ENCODE measurements at regions not wholly inside any gene's neighbourhood (a gene's known extent, or its start where the extent isn't known, plus 50 kb on each side); places are given as distances from the start of the nearest gene placed in this dataset.

DNA sequence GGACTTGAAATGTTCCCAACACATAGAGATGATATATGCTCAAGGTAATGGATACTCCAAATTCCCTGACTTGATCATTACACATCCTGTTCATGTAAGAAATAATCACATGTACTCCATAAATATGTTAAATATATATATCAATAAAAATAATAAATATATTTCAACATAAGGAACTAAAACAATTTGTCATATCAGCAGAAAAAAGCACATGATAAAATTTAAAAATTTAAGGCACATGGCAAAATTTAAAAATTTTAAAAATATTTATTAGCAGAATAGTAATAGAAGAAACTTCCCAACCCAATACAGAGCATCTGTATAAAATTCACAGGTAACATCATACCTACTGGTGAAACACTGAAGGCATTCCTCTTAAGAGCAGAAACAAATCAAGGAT lies 109.6 kb upstream of the KYNU start:
- H3K4me3 ChIP-seq (ENCODE audit: low read depth, low read length) = no peak overlapping the region
- DNase-seq (ENCODE audit: low read depth) = no peak
- TF ChIP-seq, protein P1, sequence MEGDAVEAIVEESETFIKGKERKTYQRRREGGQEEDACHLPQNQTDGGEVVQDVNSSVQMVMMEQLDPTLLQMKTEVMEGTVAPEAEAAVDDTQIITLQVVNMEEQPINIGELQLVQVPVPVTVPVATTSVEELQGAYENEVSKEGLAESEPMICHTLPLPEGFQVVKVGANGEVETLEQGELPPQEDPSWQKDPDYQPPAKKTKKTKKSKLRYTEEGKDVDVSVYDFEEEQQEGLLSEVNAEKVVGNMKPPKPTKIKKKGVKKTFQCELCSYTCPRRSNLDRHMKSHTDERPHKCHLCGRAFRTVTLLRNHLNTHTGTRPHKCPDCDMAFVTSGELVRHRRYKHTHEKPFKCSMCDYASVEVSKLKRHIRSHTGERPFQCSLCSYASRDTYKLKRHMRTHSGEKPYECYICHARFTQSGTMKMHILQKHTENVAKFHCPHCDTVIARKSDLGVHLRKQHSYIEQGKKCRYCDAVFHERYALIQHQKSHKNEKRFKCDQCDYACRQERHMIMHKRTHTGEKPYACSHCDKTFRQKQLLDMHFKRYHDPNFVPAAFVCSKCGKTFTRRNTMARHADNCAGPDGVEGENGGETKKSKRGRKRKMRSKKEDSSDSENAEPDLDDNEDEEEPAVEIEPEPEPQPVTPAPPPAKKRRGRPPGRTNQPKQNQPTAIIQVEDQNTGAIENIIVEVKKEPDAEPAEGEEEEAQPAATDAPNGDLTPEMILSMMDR (IDR thresholded peaks at IDR 0.05; ENCODE audit: low read depth, low read length, missing control alignments) = no peak

DNA sequence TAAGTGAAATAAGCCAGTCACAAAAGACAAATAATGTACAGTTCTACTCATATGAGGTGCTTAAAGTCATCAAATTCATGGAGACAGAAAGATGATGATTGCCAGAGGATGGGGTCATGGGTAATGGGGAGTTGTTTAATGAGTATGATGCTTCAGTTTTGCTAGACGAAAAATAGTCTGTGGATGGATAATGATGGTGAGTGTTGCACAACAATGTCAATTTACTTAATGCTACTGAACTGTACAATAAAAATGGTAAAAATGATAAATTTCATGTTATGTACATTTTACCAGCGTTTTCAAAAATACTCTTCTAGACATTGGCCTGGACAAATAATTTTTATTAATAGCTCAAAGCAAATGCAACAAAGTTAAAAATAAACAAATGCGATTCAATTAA lies 118.5 kb upstream of the KYNU start:
- DNase-seq (ENCODE audit: low read depth) = no peak
- TF ChIP-seq, protein P1 (IDR thresholded peaks at IDR 0.05; ENCODE audit: low read depth, low read length, missing control alignments) = no peak
- no peak overlapping the region for H3K4me3 ChIP-seq (ENCODE audit: low read depth, low read length)

DNA sequence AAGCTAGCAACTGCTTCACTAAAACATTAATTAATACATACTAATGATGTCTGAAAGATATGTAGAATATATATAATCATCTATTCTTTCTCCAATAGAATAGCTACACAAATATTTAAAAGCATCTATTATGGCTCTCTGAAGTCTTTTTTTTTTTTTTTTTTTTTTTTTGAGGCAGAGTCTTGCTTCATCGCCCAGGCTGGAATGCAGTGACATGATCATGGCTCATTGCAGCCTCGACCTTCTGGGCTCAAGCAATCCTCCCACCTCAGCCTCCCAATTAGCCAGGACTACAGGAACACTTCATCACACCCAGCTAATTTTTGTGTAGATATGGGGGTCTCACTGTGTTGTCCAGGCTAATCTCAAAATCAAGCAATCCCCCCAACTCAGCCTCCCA lies 120.4 kb upstream of the KYNU start:
- TF ChIP-seq, protein P1 (IDR thresholded peaks at IDR 0.05; ENCODE audit: low read depth, low read length, missing control alignments) = no peak
- no peak for DNase-seq (ENCODE audit: low read depth)
- no peak overlapping the region for H3K4me3 ChIP-seq (ENCODE audit: low read depth, low read length)

DNA sequence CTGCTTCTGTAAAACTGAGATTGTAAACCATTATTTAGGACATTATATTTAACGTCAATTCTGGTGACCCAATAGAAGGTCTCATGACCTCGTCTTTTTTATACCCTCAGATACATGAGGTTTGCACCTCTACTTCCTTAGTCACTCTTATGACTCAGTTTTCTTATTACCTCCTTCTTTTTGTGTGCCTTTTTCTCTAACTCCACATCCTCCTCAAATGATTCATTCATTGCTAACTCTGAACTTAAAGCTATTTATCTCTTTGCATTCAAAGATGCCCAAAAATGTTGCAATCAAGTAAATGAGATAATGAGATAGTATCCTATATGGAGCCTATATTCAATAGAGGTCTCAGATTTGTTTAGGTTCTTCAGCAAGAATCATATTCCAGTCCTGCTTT lies 121.0 kb upstream of the KYNU start:
- H3K4me3 ChIP-seq (ENCODE audit: low read depth, low read length) = no peak overlapping the region
- DNase-seq (ENCODE audit: low read depth) = no peak

DNA sequence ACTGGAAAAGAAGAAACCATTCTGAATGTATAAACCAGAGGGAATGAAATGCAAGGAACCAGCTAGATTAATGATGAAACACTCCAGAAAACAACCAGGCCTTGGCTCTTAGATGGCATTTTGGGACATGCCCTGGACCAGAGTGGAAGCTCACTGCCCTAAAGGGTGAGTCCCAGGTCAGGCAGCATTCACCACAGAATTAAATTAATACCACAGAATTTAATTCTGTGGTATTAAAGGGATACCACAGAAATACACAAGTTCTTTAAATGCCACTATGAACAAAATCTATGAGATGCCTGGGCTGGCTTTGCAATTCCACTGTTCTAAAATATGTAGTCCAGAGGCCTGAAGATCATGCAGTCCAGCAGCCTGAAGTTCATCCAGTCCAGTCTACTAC lies 122.3 kb upstream of the KYNU start:
- TF ChIP-seq, protein P1 (IDR thresholded peaks at IDR 0.05; ENCODE audit: low read depth, low read length, missing control alignments) = no peak
- no peak for DNase-seq (ENCODE audit: low read depth)
- no peak overlapping the region for H3K4me3 ChIP-seq (ENCODE audit: low read depth, low read length)

More for the DNA sequence above, 121.0 kb upstream of the KYNU start:
- TF ChIP-seq, protein P1 (IDR thresholded peaks at IDR 0.05; ENCODE audit: low read depth, low read length, missing control alignments) = no peak

DNA sequence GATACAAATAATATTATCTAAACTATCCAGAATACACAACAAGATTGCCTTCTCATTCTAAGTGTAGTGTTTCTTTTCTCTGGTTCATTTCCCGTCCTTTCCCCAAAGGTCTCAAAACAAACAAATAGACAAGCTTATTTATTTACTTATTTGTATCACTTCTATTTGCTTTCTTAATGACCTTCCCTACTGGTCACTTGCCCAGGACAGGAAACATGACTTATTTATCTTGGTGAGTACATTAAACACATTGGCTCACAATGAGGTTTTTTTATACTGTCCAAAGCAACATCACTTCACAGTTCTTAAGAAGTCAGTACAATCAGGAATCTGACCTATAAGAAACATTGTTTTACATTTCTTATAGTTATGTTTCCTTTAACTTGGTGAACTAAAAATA lies 123.3 kb upstream of the KYNU start:
- DNase-seq (ENCODE audit: low read depth) = no peak
- H3K4me3 ChIP-seq (ENCODE audit: low read depth, low read length) = no peak overlapping the region
- TF ChIP-seq, protein P1 (IDR thresholded peaks at IDR 0.05; ENCODE audit: low read depth, low read length, missing control alignments) = no peak

DNA sequence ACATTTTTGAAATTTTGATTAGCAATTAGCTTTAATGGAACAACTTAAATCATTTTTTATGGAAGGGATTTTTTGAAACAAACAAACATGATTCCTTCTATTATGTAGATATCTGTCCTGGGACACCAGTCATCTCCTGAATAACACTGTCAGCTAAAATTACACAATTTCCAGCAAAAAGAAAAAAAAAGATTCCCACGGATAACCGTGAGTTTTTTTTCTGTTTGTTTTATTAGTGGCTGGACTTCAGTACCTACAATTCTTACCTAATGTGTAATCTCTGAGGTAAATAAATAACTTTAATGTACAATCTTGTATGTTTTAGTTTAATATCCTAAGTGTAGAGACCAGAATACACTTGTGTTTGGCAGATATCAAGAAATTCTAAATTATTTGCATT lies 126.6 kb upstream of the KYNU start:
- no peak for DNase-seq (ENCODE audit: low read depth)
- no peak overlapping the region for H3K4me3 ChIP-seq (ENCODE audit: low read depth, low read length)
- TF ChIP-seq, protein P1 (IDR thresholded peaks at IDR 0.05; ENCODE audit: low read depth, low read length, missing control alignments) = no peak

Measured in GM12864 (cell line).